HT-29 (cell line): ENCODE measurements at regions not wholly inside any gene's neighbourhood (a gene's known extent, or its start where the extent isn't known, plus 50 kb on each side); places are given as distances from the start of the nearest gene placed in this dataset.
A peak's percentile ranks its signal among the peaks of the same experiment; 100 is the strongest.
"Not testable (repeated sequence)": the region's sequence is repeated elsewhere in the genome, so short reads cannot be mapped to it uniquely, and the experiment has no call there.

Experiments
- DNase-seq: peaks from one replicate; pipeline ENCODE4 v3.0.0-alpha.2; 2015; ENCODE audit warnings: low spot score

DNA sequence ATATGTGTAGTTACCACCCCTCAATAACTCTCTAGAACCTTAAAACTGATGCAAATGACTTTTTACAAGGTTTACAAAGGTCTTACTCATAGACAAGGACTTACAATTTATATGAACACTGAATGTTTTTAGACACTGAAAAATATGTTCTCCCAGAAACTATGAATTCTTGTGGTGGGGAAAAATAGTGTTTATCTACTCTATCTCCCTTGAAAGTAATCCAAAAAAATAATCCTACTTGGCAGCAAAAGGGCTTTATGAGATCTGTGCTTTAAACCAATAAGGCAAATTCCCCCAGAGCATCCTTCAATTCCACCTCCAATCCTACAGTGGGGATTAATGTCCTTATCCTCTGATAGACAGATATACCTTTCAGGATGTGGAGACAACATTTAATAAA lies 1984.1 kb upstream of the RAG2 start:
- DNase-seq: no peak

DNA sequence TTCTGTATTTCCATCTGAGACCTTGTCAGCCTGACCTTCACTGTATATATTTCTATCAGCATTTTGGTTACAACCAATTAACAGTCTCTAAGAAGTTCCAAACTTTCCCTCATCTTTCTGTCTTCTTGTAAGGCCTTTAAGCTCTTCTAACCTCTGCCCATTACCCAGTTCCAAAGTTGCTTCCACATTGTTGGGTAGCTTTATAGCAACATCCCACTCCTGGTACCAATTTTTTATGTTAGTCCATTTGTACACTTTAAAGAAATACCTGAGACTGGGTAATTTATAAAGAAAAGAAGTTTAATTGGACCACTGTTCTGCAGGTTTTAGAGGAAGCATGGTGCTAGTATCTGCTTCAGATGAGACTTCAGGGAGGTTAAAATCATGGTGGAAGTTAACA lies 1979.7 kb upstream of the RAG2 start:
- DNase-seq: no peak

- DNase-seq: no peak
Observed at GRCh38 chr11:38562562-38562961, 1964.5 kb upstream of the RAG2 start.

DNA sequence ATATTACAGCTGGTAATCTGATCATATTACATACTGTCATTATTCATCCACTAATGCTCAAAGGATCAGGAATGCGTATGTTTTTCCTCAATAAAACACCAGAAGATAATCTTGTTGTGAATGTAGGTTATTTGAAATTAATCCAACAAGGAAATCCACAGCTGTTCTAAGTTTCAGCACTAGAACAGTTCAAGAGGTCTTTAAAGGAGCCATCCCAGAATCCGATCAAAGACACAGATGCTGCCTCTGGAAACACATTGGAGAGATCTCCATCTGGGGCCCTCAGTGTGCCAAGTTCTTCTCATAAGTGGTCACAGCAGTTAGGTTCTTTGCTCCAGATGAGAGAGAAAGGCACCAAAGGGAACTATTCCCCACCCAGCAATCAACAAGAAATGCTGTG lies 1955.1 kb upstream of the RAG2 start:
- no peak for DNase-seq

- no peak for DNase-seq
Observed at GRCh38 chr11:38547462-38547861, 1949.4 kb upstream of the RAG2 start.

DNA sequence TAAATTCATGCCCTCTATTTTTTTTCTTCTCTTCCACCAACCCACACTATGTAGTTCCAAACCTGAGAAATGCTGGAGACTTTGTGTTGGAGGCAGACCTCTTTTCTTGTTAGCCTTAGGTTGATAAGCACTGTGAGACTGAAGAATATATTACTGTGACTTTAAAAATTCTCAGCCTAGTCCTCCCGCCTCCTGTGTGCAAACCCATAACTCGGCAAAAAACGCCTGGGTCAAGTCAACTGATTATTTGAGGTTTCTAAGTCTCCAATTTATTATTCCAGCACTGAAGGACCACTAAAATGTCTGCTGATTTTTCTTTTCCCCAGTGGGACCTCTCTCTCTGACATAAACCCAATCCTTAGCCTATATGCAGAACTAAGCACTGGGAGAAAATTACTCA lies 1946.0 kb upstream of the RAG2 start:
- no peak for DNase-seq

- DNase-seq: no peak
Observed at GRCh38 chr11:38543311-38543710, 1945.3 kb upstream of the RAG2 start.

- no peak for DNase-seq
Observed at GRCh38 chr11:38538866-38539680, 1941.0 kb upstream of the RAG2 start.

GRCh38 chr11:38530226-38530625 lies 1932.2 kb upstream of the RAG2 start:
- DNase-seq: no peak

DNA sequence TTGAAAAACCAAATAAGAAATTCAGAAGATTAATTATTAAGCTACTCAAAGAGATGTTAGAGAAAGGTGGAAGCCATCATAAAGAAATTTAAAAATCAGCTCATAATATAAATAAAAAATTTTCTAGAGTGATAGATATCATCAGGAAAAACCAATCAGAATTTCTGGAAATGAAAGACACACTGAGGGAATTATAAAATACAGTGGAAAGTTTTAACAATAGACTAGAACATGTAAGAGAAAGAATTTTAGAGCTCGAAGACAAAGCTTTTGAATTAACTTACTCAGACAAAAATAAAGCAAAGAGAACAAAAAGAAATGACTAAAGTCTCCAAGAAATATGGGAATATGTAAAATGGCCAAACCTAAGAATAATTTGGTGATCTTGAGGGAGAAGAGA lies 1926.9 kb upstream of the RAG2 start:
- DNase-seq: no peak

GRCh38 chr11:38517991-38518390 lies 1920.0 kb upstream of the RAG2 start:
- no peak for DNase-seq

- DNase-seq: not testable (repeated sequence)
Observed at GRCh38 chr11:38512830-38513229, 1914.8 kb upstream of the RAG2 start.

DNA sequence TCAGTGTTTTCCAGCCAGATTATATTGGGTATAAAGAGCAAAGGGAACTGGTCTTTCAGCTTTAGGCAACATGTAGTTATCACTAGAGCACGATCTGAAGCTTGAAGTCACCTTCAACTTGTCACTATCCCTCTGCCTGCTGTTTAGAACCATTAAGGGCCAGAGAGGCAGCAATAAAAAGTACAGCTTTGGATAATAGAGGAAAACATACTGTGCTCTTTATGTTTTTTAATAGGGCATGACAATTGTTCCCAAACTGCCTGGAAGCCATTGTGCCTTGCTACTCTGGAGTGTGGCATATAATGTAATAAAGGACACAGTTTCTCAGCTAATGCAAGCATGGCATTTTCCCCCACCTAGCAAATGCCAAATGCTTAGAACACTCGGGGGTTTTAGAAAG lies 1912.0 kb upstream of the RAG2 start:
- no peak for DNase-seq

DNA sequence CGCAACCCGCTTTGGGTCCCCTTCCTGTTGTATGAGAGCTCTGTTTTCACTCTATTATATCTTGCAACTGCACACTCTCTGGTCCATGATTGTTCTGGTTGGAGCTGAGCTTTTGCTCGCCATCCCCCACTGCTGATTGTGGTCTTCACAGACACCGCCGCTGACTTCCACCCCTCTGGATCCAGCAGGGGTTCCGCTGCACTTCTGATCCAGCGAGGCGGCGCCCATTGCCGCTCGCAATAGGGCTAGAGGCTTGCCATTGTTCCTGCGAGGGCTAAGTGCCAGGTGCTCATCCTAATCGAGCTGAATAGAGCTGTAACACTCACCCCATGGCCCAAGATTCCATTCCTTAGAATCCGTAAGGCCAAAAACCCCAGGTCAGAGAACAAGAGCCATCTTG lies 1905.8 kb upstream of the RAG2 start:
- no peak for DNase-seq

DNA sequence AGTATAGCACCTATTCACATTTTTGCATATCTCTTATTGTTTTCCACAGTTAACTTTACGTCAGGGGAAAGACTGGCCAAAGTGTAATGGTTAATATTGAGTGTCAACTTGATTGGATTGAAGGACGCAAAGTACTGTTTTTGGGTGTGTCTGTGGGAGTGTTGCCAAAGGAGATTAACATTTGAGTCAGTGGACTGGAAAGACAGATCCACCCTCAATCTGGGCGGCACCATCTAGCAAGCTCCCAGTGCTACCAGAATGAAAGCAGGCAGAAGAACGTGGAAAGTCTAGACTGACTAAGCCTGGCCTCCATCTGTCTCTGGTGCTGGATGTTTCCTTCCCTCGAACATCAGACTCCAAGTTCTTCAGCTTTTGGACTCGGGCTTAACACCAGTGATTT lies 1900.7 kb upstream of the RAG2 start:
- DNase-seq: no peak

- DNase-seq: no peak
Observed at GRCh38 chr11:38491986-38492385, 1894.0 kb upstream of the RAG2 start.

GRCh38 chr11:38481391-38481790 lies 1883.4 kb upstream of the RAG2 start:
- no peak for DNase-seq

DNA sequence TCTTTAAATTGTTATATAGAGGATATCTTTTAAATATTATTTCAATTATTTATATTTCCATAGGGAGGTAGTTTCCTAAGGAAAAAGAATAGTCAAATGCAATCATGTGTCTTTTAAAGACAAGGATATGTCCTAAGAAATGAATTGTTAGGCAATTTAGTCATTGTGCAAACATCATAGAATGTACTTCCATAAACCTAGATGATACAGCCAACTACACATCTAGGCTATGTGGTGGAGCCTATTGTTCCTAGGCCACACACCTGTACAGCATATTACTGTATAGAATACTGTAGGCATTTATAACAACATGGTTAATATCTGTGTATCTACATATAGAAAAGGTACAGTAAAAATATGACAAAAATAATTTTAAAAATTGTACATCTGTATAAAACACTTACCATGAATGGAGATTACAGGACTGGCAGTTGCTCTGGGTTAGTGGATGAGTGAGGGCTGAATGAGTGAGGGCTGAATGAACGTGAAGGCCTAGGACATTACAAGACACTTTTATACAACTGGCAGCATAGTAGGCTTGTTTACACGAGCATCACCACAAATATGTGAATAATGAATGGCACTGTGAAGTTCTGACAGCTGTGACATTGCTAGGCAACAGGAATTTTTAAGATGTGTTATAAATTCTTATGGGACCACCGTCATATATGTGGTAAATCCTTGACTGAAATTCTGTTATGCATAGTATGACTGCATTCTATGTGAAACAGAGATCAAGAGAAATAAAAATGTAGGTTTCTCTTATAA lies 1879.0 kb upstream of the RAG2 start:
- no peak for DNase-seq

GRCh38 chr11:38461751-38462150 lies 1863.7 kb upstream of the RAG2 start:
- DNase-seq: no peak

DNA sequence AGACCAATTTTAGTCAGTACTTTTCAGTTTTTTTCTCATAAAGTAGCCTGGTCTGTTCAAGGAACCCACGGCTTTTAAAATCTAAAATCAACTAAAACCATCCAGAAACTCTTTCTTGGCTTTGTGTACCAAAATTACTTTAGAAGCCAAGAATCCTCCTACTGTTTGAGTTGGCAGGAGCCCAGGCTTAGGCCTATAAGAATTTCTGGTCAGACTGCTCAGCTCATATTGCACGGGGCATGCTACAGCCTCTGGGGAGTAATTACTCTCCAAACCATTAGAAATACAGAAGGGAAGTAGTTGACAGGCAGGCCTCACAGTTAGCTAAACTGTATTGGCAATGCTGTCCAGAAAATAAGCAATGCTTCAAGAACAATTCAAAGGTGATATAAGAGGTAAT lies 1862.9 kb upstream of the RAG2 start:
- peak; percentile 47 for DNase-seq

DNA sequence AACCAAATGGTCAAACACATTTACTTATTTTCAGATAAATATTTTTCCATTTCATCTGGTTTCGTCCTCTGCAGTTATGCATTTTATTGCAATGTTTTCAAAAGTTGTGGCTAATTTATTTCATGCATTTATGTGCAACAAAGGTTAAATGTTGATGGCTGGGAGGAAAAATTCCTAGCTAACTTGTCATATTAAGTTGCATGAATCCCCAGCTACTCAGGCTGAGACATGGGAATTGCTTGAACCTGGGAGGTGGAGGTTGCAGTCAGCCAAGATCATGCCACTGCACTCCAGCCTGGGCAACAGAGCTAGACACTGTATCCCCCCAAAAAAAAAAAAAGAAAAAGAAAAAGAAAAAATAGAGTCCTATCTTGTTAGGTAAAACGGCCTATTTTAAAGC lies 1862.4 kb upstream of the RAG2 start:
- no peak for DNase-seq

GRCh38 chr11:38456371-38456770 lies 1858.3 kb upstream of the RAG2 start:
- DNase-seq: no peak

DNA sequence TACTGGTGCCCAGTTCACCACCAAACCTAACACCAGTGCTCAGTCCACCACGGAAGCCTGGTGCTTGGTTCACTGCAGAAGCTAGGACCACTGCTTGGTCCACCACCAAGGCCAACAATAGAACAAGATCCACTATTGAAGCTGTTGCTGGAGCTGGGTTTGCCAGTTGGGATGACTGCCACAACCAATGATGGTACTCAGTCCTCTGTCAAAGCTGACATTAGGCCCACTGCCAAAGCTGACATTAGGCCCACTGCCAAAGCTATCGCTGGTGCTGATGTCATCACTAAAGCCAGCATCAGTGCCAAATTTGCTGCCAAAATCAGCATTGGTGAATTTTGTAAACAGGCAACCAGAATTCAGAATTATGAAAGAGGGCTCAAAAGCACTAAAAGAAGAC lies 1850.2 kb upstream of the RAG2 start:
- no peak for DNase-seq
